Naive thymus-derived CD4-positive, alpha-beta T cell (primary cell): ENCODE measurements at regions not wholly inside any gene's neighbourhood (a gene's known extent, or its start where the extent isn't known, plus 50 kb on each side); places are given as distances from the start of the nearest gene placed in this dataset.

ENCODE experiments used
- ATAC-seq: fragments of 150-1000 bp; cut with Tn5 transposase; 2 replicates; pipeline ENCODE4 v1.10.0; 2021; ENCODE audit warnings: mild to moderate bottlenecking, moderate library complexity
- CTCF ChIA-PET: fragments of 350-600 bp; sonication (Branson Sonifier 250); formaldehyde crosslinking; loops from one replicate; lab custom pipeline; 2021; ENCODE audit warnings: antibody characterized with exemption; lab: Charles Lee
- POLR2A ChIA-PET: fragments of 350-600 bp; sonication (Branson Sonifier 250); formaldehyde crosslinking; loops from one replicate; lab custom pipeline; 2021; ENCODE audit warnings: antibody characterized with exemption, inconsistent platforms; lab: Charles Lee
- DNase-seq, 9 donors: peaks; one replicate each; pipeline versions ENCODE4 v3.0.0 to v3.0.0-alpha.2; 2020 to 2022; ENCODE audit warnings: mixed read lengths in 1 of 9
- H3K27ac ChIP-seq: one replicate; pipeline ENCODE4 v1.7.0; 2013; ENCODE audit warnings: mild to moderate bottlenecking, low read depth, low read length, moderate library complexity
- H3K27me3 ChIP-seq, 2 donors: one replicate each; pipeline ENCODE4 v1.7.0; 2013; ENCODE audit warnings: low read length in 2 of 2, mild to moderate bottlenecking in 2 of 2, moderate library complexity in 2 of 2; ENCODE audit not compliant: control insufficient read depth in 2 of 2, insufficient read depth in 2 of 2
- H3K36me3 ChIP-seq, 3 experiments: 1 replicate in 2 of 3; 2 replicates in 1 of 3; pipeline ENCODE4 v1.7.0; 2013; ENCODE audit warnings: low read length in 3 of 3, mild to moderate bottlenecking in 3 of 3, moderate library complexity in 1 of 3; ENCODE audit not compliant: insufficient read depth in 3 of 3, control insufficient read depth in 2 of 3
- H3K4me1 ChIP-seq, 2 donors: one replicate each; pipeline ENCODE4 v1.7.0; 2013; ENCODE audit warnings: low read length in 2 of 2, mild to moderate bottlenecking in 2 of 2, moderate library complexity in 1 of 2; ENCODE audit not compliant: control insufficient read depth in 2 of 2, insufficient read depth in 2 of 2
- H3K4me3 ChIP-seq: 2 replicates; pipeline ENCODE4 v1.7.0; 2013; ENCODE audit warnings: mild to moderate bottlenecking, low read length
- H3K9me3 ChIP-seq, 3 experiments: 1 replicate in 2 of 3; 2 replicates in 1 of 3; pipeline ENCODE4 v1.7.0; 2013; ENCODE audit warnings: low read length in 3 of 3; ENCODE audit not compliant: control insufficient read depth in 2 of 3
- H3K27ac Mint-ChIP-seq, 9 donors: one replicate each; pipeline ENCODE4 v1.8.0; 2020 to 2022; ENCODE audit warnings: mixed read lengths in 9 of 9, mild to moderate bottlenecking in 8 of 9, moderate library complexity in 5 of 9, inconsistent platforms in 2 of 9
- H3K27me3 Mint-ChIP-seq, 5 donors: one replicate each; pipeline ENCODE4 v1.8.0; 2021 to 2022; ENCODE audit warnings: mixed read lengths in 5 of 5, mild to moderate bottlenecking in 1 of 5
- H3K36me3 Mint-ChIP-seq, 5 donors: one replicate each; pipeline ENCODE4 v1.8.0; 2020 to 2022; ENCODE audit warnings: mixed read lengths in 5 of 5, mild to moderate bottlenecking in 3 of 5, inconsistent platforms in 1 of 5
- H3K4me1 Mint-ChIP-seq, 7 donors: one replicate each; pipeline ENCODE4 v1.8.0; 2020 to 2022; ENCODE audit warnings: mixed read lengths in 7 of 7, mild to moderate bottlenecking in 3 of 7, inconsistent platforms in 1 of 7
- H3K4me3 Mint-ChIP-seq, 10 donors: one replicate each; pipeline ENCODE4 v1.8.0; 2020 to 2022; ENCODE audit warnings: mild to moderate bottlenecking in 10 of 10, mixed read lengths in 10 of 10, moderate library complexity in 6 of 10, inconsistent platforms in 2 of 10
- H3K9me3 Mint-ChIP-seq, 11 donors: one replicate each; pipeline ENCODE4 v1.8.0; 2020 to 2022; ENCODE audit warnings: mixed read lengths in 11 of 11, mild to moderate bottlenecking in 4 of 11, inconsistent platforms in 1 of 11, moderate library complexity in 1 of 11
- intact Hi-C, 2 donors: fragments of 100-400 bp; cut with micrococcal nuclease; formaldehyde crosslinking; loops; one replicate each; pipeline ENCODE4 v1.15.1; 2023

DNA sequence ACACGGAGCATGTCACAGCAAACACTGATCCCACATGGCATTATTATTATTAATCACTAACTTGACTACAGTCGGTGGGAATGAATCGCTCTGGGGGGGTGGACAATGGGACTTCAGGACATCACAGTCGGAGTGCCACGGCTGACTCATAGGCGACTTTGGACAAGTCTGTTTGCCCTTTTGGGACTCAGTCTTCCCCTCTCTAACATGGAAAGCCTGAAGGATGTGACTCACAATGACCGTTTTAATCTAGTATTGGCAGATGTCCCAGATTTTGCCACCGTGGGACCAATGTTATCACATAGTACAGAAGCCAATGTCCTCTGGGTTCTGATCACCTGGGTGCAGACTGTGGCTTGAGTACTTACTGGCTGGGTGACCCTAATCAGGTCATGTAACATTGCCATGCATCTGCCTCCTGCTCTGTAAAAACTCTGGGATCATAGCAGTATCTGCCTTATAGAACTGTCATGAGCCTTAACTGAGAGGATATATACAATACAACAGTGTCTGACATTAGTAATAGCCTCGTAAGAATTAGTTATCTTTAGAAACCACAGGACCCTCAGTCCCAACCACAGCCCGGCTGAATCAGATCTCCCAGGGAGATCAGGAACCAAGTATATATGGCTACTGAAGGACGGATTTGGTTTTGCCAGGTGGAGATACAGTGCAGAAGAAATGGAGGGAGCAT lies 362.6 kb downstream of the BCL11B start:
- no peak overlapping the region for H3K4me3 Mint-ChIP-seq
- ChIA-PET POLR2A (no interaction called here), CTCF (no interaction called here)
- Histone ChIP-seq H3K4me1 (peaks cover 11 to 16% of the 10 kb centered on the region in 2 donors), H3K27ac (no peak overlapping the region), H3K9me3 (no peaks in the 10 kb centered on the region), H3K36me3 (no peaks in the 10 kb centered on the region), H3K27me3 (no peaks in the 10 kb centered on the region), H3K4me3 (no peak overlapping the region)
- peaks cover 0 to 2% (median 0%) of the 10 kb centered on the region in 11 donors for H3K9me3 Mint-ChIP-seq
- no peak for ATAC-seq
- H3K36me3 Mint-ChIP-seq = no peaks in the 10 kb centered on the region
- intact Hi-C loops = no loop called here
- DNase-seq = no peak
- peaks cover 0 to 9% (median 0%) of the 10 kb centered on the region in 5 donors for H3K27me3 Mint-ChIP-seq
- H3K27ac Mint-ChIP-seq = no peak overlapping the region
- peaks cover 22 to 47% (median 34%) of the 10 kb centered on the region in 7 donors for H3K4me1 Mint-ChIP-seq

GRCh38 chr14:98910061-98910460 lies 361.9 kb downstream of the BCL11B start:
- no peaks in the 10 kb centered on the region for H3K36me3 ChIP-seq
- H3K4me3 ChIP-seq = no peak overlapping the region
- peak overlapping the region in 1 of 9 donors; percentile 31 for H3K27ac Mint-ChIP-seq
- H3K27ac ChIP-seq = no peak overlapping the region
- DNase-seq (no peak), ATAC-seq (no peak)
- no peak overlapping the region for H3K4me3 Mint-ChIP-seq
- peaks cover 0 to 2% (median 0%) of the 10 kb centered on the region in 11 donors for H3K9me3 Mint-ChIP-seq
- POLR2A ChIA-PET = no interaction called here
- CTCF ChIA-PET = no interaction called here
- H3K9me3 ChIP-seq = no peaks in the 10 kb centered on the region
- H3K4me1 ChIP-seq = peaks cover 11 to 16% of the 10 kb centered on the region in 2 donors
- intact Hi-C loops = no loop called here
- H3K27me3 ChIP-seq = no peaks in the 10 kb centered on the region
- H3K4me1 Mint-ChIP-seq = peaks cover 22 to 49% (median 32%) of the 10 kb centered on the region in 7 donors
- no peaks in the 10 kb centered on the region for H3K36me3 Mint-ChIP-seq
- H3K27me3 Mint-ChIP-seq = peaks cover 0 to 9% (median 0%) of the 10 kb centered on the region in 5 donors

- ChIA-PET CTCF (interaction anchor here (0.7 to 1.4 kb wide), 3 partner anchors 13 to 775 kb away, joined by 3 to 6 read pairs (median 4); no protein-coding TSS in a partner anchor), POLR2A (interaction anchor here (0.8 to 1.8 kb wide), 5 partner anchors 13 to 357 kb away, joined by 3 to 7 read pairs (median 3); no protein-coding TSS in a partner anchor)
- peaks cover 23 to 60% (median 46%) of the 10 kb centered on the region in 7 donors for H3K4me1 Mint-ChIP-seq
- H3K4me3 ChIP-seq = no peak overlapping the region
- no peak overlapping the region for H3K27ac ChIP-seq
- intact Hi-C loops = loop anchor here in 1 of 2 donors (1.0 kb wide), 1 partner anchor 14 kb away; no protein-coding TSS in a partner anchor
- ATAC-seq = peak; percentile 54
- H3K36me3 Mint-ChIP-seq = no peaks in the 10 kb centered on the region
- H3K4me3 Mint-ChIP-seq = peak overlapping the region in 6 of 10 donors; percentile 20 to 69 (median 42)
- H3K36me3 ChIP-seq = no peaks in the 10 kb centered on the region
- H3K9me3 Mint-ChIP-seq = peaks cover 0 to 2% (median 0%) of the 10 kb centered on the region in 11 donors
- H3K27me3 ChIP-seq = no peaks in the 10 kb centered on the region
- peak in 6 of 9 donors; percentile 18 to 66 (median 51) for DNase-seq
- peak overlapping the region; percentile 9 to 91 (median 50) for H3K27ac Mint-ChIP-seq
- peaks cover 0 to 7% (median 0%) of the 10 kb centered on the region in 5 donors for H3K27me3 Mint-ChIP-seq
- H3K9me3 ChIP-seq = no peaks in the 10 kb centered on the region
- H3K4me1 ChIP-seq = peaks cover 11% of the 10 kb centered on the region in 2 donors
These were observed 359.3 kb downstream of the BCL11B start for GRCh38 chr14:98912655-98913054.

- Histone ChIP-seq H3K36me3 (no peaks in the 10 kb centered on the region), H3K9me3 (no peaks in the 10 kb centered on the region), H3K4me3 (no peak overlapping the region), H3K27ac (no peak overlapping the region), H3K27me3 (no peaks in the 10 kb centered on the region), H3K4me1 (peaks cover 11% of the 10 kb centered on the region in 2 donors)
- Mint-ChIP-seq H3K27me3 (peaks cover 0 to 7% (median 0%) of the 10 kb centered on the region in 5 donors), H3K36me3 (no peaks in the 10 kb centered on the region), H3K4me1 (peaks cover 28 to 70% (median 60%) of the 10 kb centered on the region in 7 donors), H3K9me3 (peaks cover 0 to 2% (median 0%) of the 10 kb centered on the region in 11 donors), H3K4me3 (no peak overlapping the region), H3K27ac (peak overlapping the region in 5 of 9 donors; percentile 1 to 65 (median 56))
- POLR2A ChIA-PET = interaction anchor here (0.6 to 1.8 kb wide), 3 partner anchors 12 to 210 kb away, joined by 3 to 7 read pairs (median 4); no protein-coding TSS in a partner anchor
- ATAC-seq = no peak
- no peak for DNase-seq
- CTCF ChIA-PET = interaction anchor here (0.7 kb wide), 1 partner anchor 469 kb away, joined by 4 read pairs; no protein-coding TSS in a partner anchor
- intact Hi-C loops = loop anchor here in 1 of 2 donors (1.0 kb wide), 1 partner anchor 12 kb away; no protein-coding TSS in a partner anchor
These were observed 357.9 kb downstream of the BCL11B start for GRCh38 chr14:98913967-98914650.

- intact Hi-C loops = no loop called here
- Mint-ChIP-seq H3K27me3 (peaks cover 0 to 7% (median 0%) of the 10 kb centered on the region in 5 donors), H3K9me3 (peaks cover 0 to 2% (median 0%) of the 10 kb centered on the region in 11 donors), H3K27ac (no peak overlapping the region), H3K4me1 (peaks cover 28 to 71% (median 59%) of the 10 kb centered on the region in 7 donors), H3K36me3 (no peaks in the 10 kb centered on the region), H3K4me3 (no peak overlapping the region)
- CTCF ChIA-PET = interaction anchor here (1.3 kb wide), 1 partner anchor 11 kb away, joined by 3 read pairs; no protein-coding TSS in a partner anchor
- Histone ChIP-seq H3K27ac (no peak overlapping the region), H3K27me3 (no peaks in the 10 kb centered on the region), H3K36me3 (no peaks in the 10 kb centered on the region), H3K9me3 (no peaks in the 10 kb centered on the region), H3K4me3 (no peak overlapping the region), H3K4me1 (peaks cover 11% of the 10 kb centered on the region in 2 donors)
- DNase-seq (no peak), ATAC-seq (no peak)
- POLR2A ChIA-PET = interaction anchor here (1.0 kb wide), 1 partner anchor 11 kb away, joined by 4 read pairs; no protein-coding TSS in a partner anchor
These were observed 357.1 kb downstream of the BCL11B start for GRCh38 chr14:98914942-98915341.

DNA sequence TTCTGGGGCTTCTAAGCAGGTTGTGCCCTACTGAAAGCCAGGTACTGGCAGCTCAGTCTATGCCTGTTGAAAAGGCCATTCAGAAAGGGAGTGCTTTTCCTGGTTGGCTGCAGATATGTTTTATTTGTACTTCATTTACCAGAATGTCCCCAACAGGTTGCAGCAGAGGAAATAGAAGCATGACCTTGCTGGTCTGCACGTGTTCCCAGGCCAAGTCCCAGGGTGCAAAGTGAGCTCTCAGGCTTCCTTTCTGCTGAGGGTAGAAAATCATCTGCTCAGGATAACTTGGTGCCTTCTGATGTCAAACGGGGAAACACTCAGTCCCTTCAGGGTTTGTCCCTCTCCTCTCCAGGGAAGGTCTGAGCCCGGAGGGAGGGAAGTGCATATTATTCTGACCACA lies 356.4 kb downstream of the BCL11B start:
- Mint-ChIP-seq H3K4me1 (peaks cover 25 to 67% (median 56%) of the 10 kb centered on the region in 7 donors), H3K36me3 (peaks cover 0 to 2% (median 0%) of the 10 kb centered on the region in 5 donors), H3K27me3 (peaks cover 0 to 8% (median 0%) of the 10 kb centered on the region in 5 donors), H3K27ac (no peak overlapping the region), H3K9me3 (peaks cover 0 to 2% (median 0%) of the 10 kb centered on the region in 11 donors), H3K4me3 (no peak overlapping the region)
- Histone ChIP-seq H3K36me3 (no peaks in the 10 kb centered on the region), H3K9me3 (no peaks in the 10 kb centered on the region), H3K4me3 (no peak overlapping the region), H3K4me1 (peaks cover 11% of the 10 kb centered on the region in 2 donors), H3K27me3 (no peaks in the 10 kb centered on the region), H3K27ac (no peak overlapping the region)
- ChIA-PET CTCF (interaction anchor here (1.3 kb wide), 1 partner anchor 10 kb away, joined by 3 read pairs; no protein-coding TSS in a partner anchor), POLR2A (interaction anchor here (0.7 to 1.1 kb wide), 2 partner anchors 8 to 15 kb away, joined by 3 read pairs; no protein-coding TSS in a partner anchor)
- ATAC-seq (no peak), DNase-seq (no peak)
- intact Hi-C loops = no loop called here
